ENCODE measurements at regions not wholly inside any gene's neighbourhood (a gene's known extent, or its start where the extent isn't known, plus 50 kb on each side); places are given as distances from the start of the nearest gene placed in this dataset.

GRCh38 chr3:143190101-143190500, 70.5 kb downstream of the CHST2 start:
- DNase-seq (ENCODE audit: low read depth), result no peak
- POLR2A ChIA-PET, result no interaction called here
- CTCF ChIA-PET, result interaction anchor here (1.2 kb wide), 1 partner anchor 30 kb away, joined by 3 read pairs; no protein-coding TSS in a partner anchor
- Histone ChIP-seq H3K36me3 (ENCODE audit: control insufficient read depth, insufficient read depth, low read length) (no peaks in the 10 kb centered on the region; the same call in 1 of the 2 replicates), H3K4me3 (ENCODE audit: low read depth, low read length) (no peak overlapping the region), H3K27me3 (ENCODE audit: control insufficient read depth, insufficient read depth, low read length) (no peaks in the 10 kb centered on the region)
- no peak for TF ChIP-seq CTCF (IDR thresholded peaks at IDR 0.05; ENCODE audit: insufficient read depth, low read depth, low read length)

- no peak for TF ChIP-seq CTCF (IDR thresholded peaks at IDR 0.05; ENCODE audit: insufficient read depth, low read depth, low read length)
- Histone ChIP-seq H3K4me3 (ENCODE audit: low read depth, low read length) (no peak overlapping the region), H3K36me3 (ENCODE audit: control insufficient read depth, insufficient read depth, low read length) (no peaks in the 10 kb centered on the region; the same call in 1 of the 2 replicates), H3K27me3 (ENCODE audit: control insufficient read depth, insufficient read depth, low read length) (no peaks in the 10 kb centered on the region)
- no peak for DNase-seq (ENCODE audit: low read depth)
- ChIA-PET CTCF (interaction anchor here (1.3 kb wide), 1 partner anchor 9 kb away, joined by 4 read pairs; no protein-coding TSS in a partner anchor), POLR2A (no interaction called here)
These were observed 72.6 kb downstream of the CHST2 start for GRCh38 chr3:143192193-143192592.

- POLR2A ChIA-PET, result interaction anchor here (0.6 kb wide), 1 partner anchor 44 kb away, joined by 4 read pairs; no protein-coding TSS in a partner anchor
- H3K27me3 ChIP-seq (ENCODE audit: control insufficient read depth, insufficient read depth, low read length), result no peaks in the 10 kb centered on the region
- DNase-seq (ENCODE audit: low read depth), result no peak
- H3K4me3 ChIP-seq (ENCODE audit: low read depth, low read length), result no peak overlapping the region
- no peak for TF ChIP-seq CTCF (IDR thresholded peaks at IDR 0.05; ENCODE audit: insufficient read depth, low read depth, low read length)
- CTCF ChIA-PET, result interaction anchor here (0.6 to 1.7 kb wide), 2 partner anchors 9 to 736 kb away, joined by 4 read pairs; no protein-coding TSS in a partner anchor
- H3K36me3 ChIP-seq (ENCODE audit: control insufficient read depth, insufficient read depth, low read length), result no peaks in the 10 kb centered on the region
These were observed 80.7 kb downstream of the CHST2 start for GRCh38 chr3:143200001-143200924.

GRCh38 chr3:143201045-143201444, 81.5 kb downstream of the CHST2 start:
- CTCF ChIA-PET, result interaction anchor here (0.6 to 1.7 kb wide), 2 partner anchors 9 to 735 kb away, joined by 4 read pairs; no protein-coding TSS in a partner anchor
- no peak for DNase-seq (ENCODE audit: low read depth)

More at GRCh38 chr3:143201045-143201444, 81.5 kb downstream of the CHST2 start:
- no peaks in the 10 kb centered on the region for H3K27me3 ChIP-seq (ENCODE audit: control insufficient read depth, insufficient read depth, low read length)
- no peak overlapping the region for H3K4me3 ChIP-seq (ENCODE audit: low read depth, low read length)
- H3K36me3 ChIP-seq (ENCODE audit: control insufficient read depth, insufficient read depth, low read length), result no peaks in the 10 kb centered on the region
- POLR2A ChIA-PET, result no interaction called here
- TF ChIP-seq CTCF (IDR thresholded peaks at IDR 0.05; ENCODE audit: insufficient read depth, low read depth, low read length), result no peak
